OCI-LY3 (cell line): ENCODE measurements at regions not wholly inside any gene's neighbourhood (a gene's known extent, or its start where the extent isn't known, plus 50 kb on each side); places are given as distances from the start of the nearest gene placed in this dataset.

Source experiments
- H2AFZ ChIP-seq: fragments of 200-600, 300-600 bp; shearing (Covaris generic); 2 replicates; pipeline ENCODE4 v1.6.0; 2014; ENCODE audit warnings: antibody characterized with exemption, low read depth, low read length
- H3K27ac ChIP-seq: fragments of 200-600, 300-600 bp; sonication (generic); 2 replicates; pipeline ENCODE4 v1.5.1; 2014; ENCODE audit warnings: mild to moderate bottlenecking, low read length, moderate library complexity, mixed read lengths
- H3K27me3 ChIP-seq: fragments of 200-600, 300-600 bp; sonication (generic); 2 replicates; pipeline ENCODE4 v1.6.1; 2014; ENCODE audit warnings: low read depth, low read length, mixed read lengths
- H3K36me3 ChIP-seq: fragments of 200-600, 300-600 bp; sonication (generic); replicated peaks from 2 replicates; pipeline ENCODE3; 2014; ENCODE audit warnings: low read depth, low read length, mixed read lengths
- H3K4me1 ChIP-seq: fragments of 300-600, 200-600 bp; sonication (generic); 2 replicates; pipeline ENCODE4 v1.6.1; 2014; ENCODE audit warnings: low read length, mixed read lengths
- H3K4me2 ChIP-seq: fragments of 200-600, 300-600 bp; sonication (generic); 2 replicates; pipeline ENCODE4 v1.6.1; 2014; ENCODE audit warnings: low read length, mixed read lengths
- H3K4me3 ChIP-seq: fragments of 300-600, 200-600 bp; sonication (generic); 2 replicates; pipeline ENCODE4 v1.5.1; 2014; ENCODE audit warnings: antibody characterized with exemption, mild to moderate bottlenecking, low read length, moderate library complexity
- H3K79me2 ChIP-seq: fragments of 300-600, 200-600 bp; shearing (Covaris generic); 2 replicates; pipeline ENCODE4 v1.6.1; 2014; ENCODE audit warnings: mild to moderate bottlenecking, low read length, mixed read lengths
- H3K9ac ChIP-seq: fragments of 300-600, 200-600 bp; shearing (Covaris generic); 2 replicates; pipeline ENCODE4 v1.6.0; 2014; ENCODE audit warnings: mild to moderate bottlenecking, low read length, moderate library complexity
- H3K9me3 ChIP-seq: fragments of 200-600, 300-600 bp; shearing (Covaris generic); 2 replicates; pipeline ENCODE4 v1.6.1; 2014; ENCODE audit warnings: low read length, mixed read lengths; ENCODE audit not compliant: insufficient read depth
- H4K20me1 ChIP-seq: fragments of 200-600, 300-600 bp; sonication (generic); 2 replicates; pipeline ENCODE4 v1.6.1; 2016; ENCODE audit warnings: low read length, mixed read lengths; ENCODE audit not compliant: insufficient read depth
- CTCF ChIP-seq: fragments of 200-600, 300-600 bp; sonication (generic); IDR thresholded peaks from 2 replicates; pipeline ENCODE4 v1.5.1; 2014; ENCODE audit warnings: antibody characterized with exemption, low read length, low read depth
- EZH2phosphoT487 ChIP-seq: fragments of 200-600 bp; shearing (Covaris generic); IDR thresholded peaks from 2 replicates; pipeline ENCODE4 v1.6.1; 2018; ENCODE audit warnings: antibody characterized with exemption, mixed run types, low read depth

GRCh38 chr6:154885214-154885613 lies 109.9 kb upstream of the TIAM2 start:
- Histone ChIP-seq H3K9me3 (no peaks in the 10 kb centered on the region), H2AFZ (no peak overlapping the region), H3K27ac (no peak overlapping the region), H3K9ac (no peak overlapping the region), H3K36me3 (no peaks in the 10 kb centered on the region), H3K79me2 (no peaks in the 10 kb centered on the region), H3K4me1 (no peaks in the 10 kb centered on the region), H3K27me3 (no peaks in the 10 kb centered on the region), H3K4me2 (no peak overlapping the region), H3K4me3 (no peak overlapping the region), H4K20me1 (no peaks in the 10 kb centered on the region)
- no peak for TF ChIP-seq EZH2phosphoT487
- no peak for TF ChIP-seq CTCF

DNA sequence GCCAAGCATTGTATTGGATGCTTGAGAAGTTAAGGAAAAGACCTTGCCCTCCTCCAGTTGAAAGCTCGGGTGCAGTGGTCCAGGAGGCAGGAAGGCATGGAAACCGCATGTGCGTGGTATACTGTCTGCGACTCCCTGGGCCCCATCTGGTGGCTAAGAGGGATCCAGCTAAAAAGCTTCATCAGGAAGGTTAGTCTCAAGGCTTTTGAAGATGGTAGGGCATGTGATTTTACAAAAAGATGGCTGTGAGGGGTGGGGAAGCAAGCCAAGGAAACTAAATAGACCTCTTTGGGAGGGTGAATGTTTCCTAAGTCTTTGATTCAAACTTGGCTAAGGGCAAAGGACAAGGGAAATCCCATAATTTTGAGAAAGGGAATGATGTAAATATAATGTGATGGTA lies 109.1 kb upstream of the TIAM2 start:
- no peaks in the 10 kb centered on the region for H3K9me3 ChIP-seq
- no peaks in the 10 kb centered on the region for H3K36me3 ChIP-seq
- H3K27ac ChIP-seq, result no peak overlapping the region
- TF ChIP-seq EZH2phosphoT487 (no peak), CTCF (no peak)
- H4K20me1 ChIP-seq, result no peaks in the 10 kb centered on the region
- no peak overlapping the region for H3K4me2 ChIP-seq
- no peaks in the 10 kb centered on the region for H3K27me3 ChIP-seq
- no peak overlapping the region for H3K4me3 ChIP-seq
- no peaks in the 10 kb centered on the region for H3K79me2 ChIP-seq
- no peak overlapping the region for H2AFZ ChIP-seq
- H3K4me1 ChIP-seq, result no peaks in the 10 kb centered on the region
- H3K9ac ChIP-seq, result no peak overlapping the region

- Histone ChIP-seq H3K79me2 (no peaks in the 10 kb centered on the region), H3K27ac (no peak overlapping the region), H3K4me1 (no peaks in the 10 kb centered on the region), H3K9ac (no peak overlapping the region), H4K20me1 (no peaks in the 10 kb centered on the region), H3K27me3 (no peaks in the 10 kb centered on the region), H3K36me3 (no peaks in the 10 kb centered on the region), H3K9me3 (no peaks in the 10 kb centered on the region), H2AFZ (no peak overlapping the region), H3K4me3 (no peak overlapping the region), H3K4me2 (no peak overlapping the region)
- TF ChIP-seq CTCF (no peak), EZH2phosphoT487 (no peak)
Measured at GRCh38 chr6:154886471-154886870, 108.6 kb upstream of the TIAM2 start.

DNA sequence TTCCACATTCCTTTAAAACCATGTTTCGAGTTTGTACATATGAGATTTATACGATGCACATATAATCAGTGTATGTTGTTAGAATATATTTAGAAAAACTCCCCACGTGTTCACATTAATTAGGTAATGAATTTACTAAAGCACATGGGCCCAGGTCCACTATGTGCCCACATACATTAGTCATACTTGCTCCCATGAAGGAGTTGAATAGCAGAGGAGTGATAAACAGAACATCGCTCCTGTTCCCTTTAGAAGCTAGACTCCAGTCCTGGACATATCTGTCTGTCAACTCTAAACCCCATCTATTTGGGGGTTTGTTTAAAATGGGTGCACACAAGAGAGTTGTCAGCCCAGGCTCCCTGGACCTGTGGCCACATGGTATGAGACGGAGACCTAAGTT lies 108.1 kb upstream of the TIAM2 start:
- Histone ChIP-seq H4K20me1 (no peaks in the 10 kb centered on the region), H3K27me3 (no peaks in the 10 kb centered on the region), H3K27ac (no peak overlapping the region), H2AFZ (no peak overlapping the region), H3K9me3 (no peaks in the 10 kb centered on the region), H3K4me1 (no peaks in the 10 kb centered on the region), H3K36me3 (no peaks in the 10 kb centered on the region), H3K4me3 (no peak overlapping the region), H3K4me2 (no peak overlapping the region), H3K9ac (no peak overlapping the region), H3K79me2 (no peaks in the 10 kb centered on the region)
- no peak for TF ChIP-seq EZH2phosphoT487
- no peak for TF ChIP-seq CTCF
